Ovary (tissue), 3 donors: ENCODE measurements at regions not wholly inside any gene's neighbourhood (a gene's known extent, or its start where the extent isn't known, plus 50 kb on each side); places are given as distances from the start of the nearest gene placed in this dataset.

ENCODE experiments used
- EP300 ChIP-seq: sonication (generic); formaldehyde crosslinking; IDR thresholded peaks from one replicate; pipeline ENCODE4 v1.6.1; 2017; ENCODE audit warnings: antibody characterized with exemption
- TF ChIP-seq, protein P1 (sequence below), 3 donors: fragments of 450-650 bp in 2 of 3; fragments of 200-600 bp in 1 of 3; IDR thresholded peaks; one replicate each; pipeline versions ENCODE4 v1.5.1 to v1.8.0; 2016 to 2022; ENCODE audit warnings: antibody characterized with exemption in 3 of 3, mild to moderate bottlenecking in 1 of 3
- donor health status: DM: no; HTN: no; CAD: no.

- TF ChIP-seq, protein P1, sequence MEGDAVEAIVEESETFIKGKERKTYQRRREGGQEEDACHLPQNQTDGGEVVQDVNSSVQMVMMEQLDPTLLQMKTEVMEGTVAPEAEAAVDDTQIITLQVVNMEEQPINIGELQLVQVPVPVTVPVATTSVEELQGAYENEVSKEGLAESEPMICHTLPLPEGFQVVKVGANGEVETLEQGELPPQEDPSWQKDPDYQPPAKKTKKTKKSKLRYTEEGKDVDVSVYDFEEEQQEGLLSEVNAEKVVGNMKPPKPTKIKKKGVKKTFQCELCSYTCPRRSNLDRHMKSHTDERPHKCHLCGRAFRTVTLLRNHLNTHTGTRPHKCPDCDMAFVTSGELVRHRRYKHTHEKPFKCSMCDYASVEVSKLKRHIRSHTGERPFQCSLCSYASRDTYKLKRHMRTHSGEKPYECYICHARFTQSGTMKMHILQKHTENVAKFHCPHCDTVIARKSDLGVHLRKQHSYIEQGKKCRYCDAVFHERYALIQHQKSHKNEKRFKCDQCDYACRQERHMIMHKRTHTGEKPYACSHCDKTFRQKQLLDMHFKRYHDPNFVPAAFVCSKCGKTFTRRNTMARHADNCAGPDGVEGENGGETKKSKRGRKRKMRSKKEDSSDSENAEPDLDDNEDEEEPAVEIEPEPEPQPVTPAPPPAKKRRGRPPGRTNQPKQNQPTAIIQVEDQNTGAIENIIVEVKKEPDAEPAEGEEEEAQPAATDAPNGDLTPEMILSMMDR (IDR thresholded peaks at IDR 0.05) = no peak
- TF ChIP-seq EP300 = no peak
These were observed 76.6 kb upstream of the LRRC4C start for GRCh38 chr11:41536021-41536568.
